Cardiac septum (tissue), 1 donor: ENCODE measurements at regions not wholly inside any gene's neighbourhood (a gene's known extent, or its start where the extent isn't known, plus 50 kb on each side); places are given as distances from the start of the nearest gene placed in this dataset.

Source experiments
- DNase-seq: peaks from one replicate; pipeline ENCODE4 v3.0.0-alpha.2; 2020; ENCODE audit warnings: low spot score
- intact Hi-C: fragments of 100-400 bp; cut with DNase I; formaldehyde crosslinking; loops from one replicate; pipeline ENCODE4 v1.14.0; 2022
- donor health status: DM: no; HTN: no; CAD: no.

DNA sequence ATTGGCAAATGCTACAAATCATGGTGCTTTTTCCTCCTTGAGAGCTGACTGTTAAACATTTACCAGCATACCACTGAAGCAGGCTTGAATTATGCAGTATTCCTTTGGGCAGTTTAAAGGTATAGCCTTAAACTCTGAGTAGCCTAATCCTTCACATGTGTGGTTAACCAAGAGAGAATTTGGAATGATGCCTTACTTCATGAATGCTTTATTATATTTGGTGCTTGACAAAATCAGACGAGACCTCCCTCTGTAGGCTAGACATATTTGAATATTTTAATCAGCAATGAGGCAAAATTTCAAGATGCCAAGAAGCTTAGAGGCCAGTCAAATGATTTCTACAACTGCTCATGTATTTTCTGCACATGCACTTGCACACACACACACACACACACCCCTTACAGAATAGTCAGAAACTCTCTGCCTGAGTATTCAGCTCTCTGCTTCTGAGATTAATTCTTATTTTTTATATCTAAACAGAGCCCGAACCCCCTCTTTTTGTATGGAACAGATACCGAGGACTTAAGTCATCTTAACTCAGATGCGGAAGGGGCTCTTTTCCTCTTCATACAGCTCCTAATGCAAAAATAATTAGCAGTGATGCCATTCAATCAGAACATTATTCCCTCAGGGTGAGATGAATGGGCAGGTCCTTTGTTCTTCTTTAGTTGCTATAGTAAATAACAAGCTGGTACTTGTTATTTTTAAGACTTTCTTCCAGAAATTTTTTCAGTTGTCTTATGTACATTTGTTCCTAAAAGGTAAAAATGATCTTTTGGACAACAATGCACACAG lies 195.5 kb upstream of the TMC3 start:
- no peak for DNase-seq
- intact Hi-C loops, result no loop called here

DNA sequence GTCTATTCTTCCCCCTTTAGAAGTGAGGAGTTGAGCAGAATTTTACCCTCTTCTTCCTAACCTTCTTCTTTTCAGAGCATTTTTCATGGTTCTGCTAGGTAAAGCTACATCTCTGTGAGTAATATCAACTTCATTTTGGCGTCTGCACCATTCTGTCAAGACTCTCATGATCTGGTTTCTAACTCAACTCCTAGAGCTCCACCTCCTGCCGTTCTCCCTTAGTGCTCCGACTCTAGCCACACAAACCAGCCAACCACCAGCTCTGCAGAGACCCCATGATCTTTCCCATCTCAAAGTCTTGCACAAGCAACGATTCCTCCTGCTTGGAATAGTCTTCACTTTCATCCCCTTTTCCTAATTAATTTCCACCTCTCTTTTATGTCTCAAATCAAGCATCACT lies 193.9 kb upstream of the TMC3 start:
- DNase-seq, result no peak
- intact Hi-C loops, result no loop called here

DNA sequence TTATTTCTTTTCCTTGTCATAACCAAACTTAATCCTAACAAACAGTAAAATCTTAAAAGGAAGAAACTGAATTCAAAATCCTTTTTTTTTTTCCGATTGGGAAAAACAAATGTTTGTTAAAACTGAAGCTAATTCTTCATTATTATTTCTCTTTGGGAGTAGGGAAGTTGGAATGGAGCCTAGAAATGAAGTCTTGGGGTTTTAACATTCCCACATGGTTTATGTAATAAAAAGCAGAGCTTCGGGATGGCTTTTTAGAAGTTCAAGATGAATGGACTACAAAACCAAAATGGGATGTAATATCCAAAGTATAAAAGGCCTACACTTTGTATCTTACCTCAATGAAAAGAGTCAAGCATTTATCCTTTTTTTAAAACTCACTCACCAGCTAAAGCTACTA lies 189.0 kb upstream of the TMC3 start:
- intact Hi-C loops, result no loop called here

DNA sequence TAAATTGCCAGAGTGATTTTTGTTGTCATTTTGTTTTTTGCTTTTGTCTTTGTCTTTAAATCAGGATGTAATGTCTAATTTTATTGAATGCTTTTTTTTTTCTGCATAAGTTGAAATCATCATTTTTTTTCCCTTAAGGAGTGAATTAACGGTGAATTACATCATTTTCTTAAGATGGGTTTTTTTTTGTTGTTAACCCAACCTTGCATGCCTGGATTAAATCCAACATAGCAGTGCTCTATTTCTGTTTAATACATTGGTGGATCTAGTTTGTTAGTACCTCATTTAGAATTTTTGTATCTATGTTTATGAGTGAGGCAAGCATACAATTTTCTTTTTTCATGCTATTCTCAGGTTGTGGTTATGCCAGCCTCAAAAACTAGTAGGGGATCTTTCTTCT lies 186.4 kb upstream of the TMC3 start:
- DNase-seq, result no peak
- intact Hi-C loops, result no loop called here

More for the DNA sequence above, 189.0 kb upstream of the TMC3 start:
- DNase-seq, result no peak

GRCh38 chr15:81558056-81558455 lies 184.0 kb upstream of the TMC3 start:
- DNase-seq, result no peak
- intact Hi-C loops, result no loop called here

DNA sequence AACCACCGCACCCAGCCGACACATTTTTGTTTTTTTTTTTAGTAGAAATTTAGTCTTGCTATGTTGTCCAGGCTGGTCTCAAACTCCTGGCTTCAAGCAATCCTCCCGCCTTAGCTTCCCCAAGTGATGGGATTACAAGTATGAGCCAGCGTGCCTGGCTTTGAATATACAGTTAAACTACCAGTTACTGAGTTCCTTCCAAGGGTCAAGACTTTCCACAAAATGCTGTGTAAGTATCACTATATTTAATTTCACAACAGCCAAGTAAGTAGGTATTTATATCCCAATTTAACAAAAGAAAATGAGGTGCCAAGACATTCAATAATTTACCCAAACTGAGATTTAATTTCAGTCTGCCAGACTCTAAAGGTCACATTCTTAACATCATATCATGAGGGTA lies 181.3 kb upstream of the TMC3 start:
- no peak for DNase-seq
- intact Hi-C loops, result no loop called here

- no peak for DNase-seq
- intact Hi-C loops, result no loop called here
Measured at GRCh38 chr15:81548365-81549130, 174.5 kb upstream of the TMC3 start.

DNA sequence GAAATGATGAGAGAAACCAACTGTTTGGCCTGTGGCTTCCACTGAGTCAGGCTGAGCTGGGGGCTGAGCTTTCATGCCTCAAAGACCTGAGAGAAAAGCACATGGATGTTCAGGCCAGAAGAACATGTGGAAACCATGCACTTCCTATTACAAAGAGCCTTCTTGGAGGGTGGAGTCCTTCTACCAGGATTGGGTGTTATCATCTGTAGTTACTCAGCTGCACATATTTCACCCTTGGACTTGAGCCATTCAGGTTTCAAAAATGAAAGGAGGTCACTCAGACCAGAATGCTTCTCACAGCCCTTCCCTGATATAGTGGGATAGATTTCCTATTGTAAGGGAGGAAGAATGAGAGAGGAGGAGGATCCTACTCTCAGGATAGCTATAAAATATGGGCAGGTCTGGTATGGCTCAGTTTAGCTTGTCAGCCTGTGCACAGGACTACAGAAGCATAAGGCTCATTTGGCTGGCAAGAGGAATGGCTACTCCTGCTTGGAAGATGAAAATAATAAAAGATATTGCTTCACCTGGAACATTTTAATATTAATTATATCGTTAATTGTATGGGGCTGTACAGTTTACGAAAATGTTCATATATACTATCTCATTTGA lies 173.6 kb upstream of the TMC3 start:
- intact Hi-C loops, result no loop called here
- DNase-seq, result no peak

GRCh38 chr15:81544385-81544784 lies 170.4 kb upstream of the TMC3 start:
- intact Hi-C loops, result no loop called here

DNA sequence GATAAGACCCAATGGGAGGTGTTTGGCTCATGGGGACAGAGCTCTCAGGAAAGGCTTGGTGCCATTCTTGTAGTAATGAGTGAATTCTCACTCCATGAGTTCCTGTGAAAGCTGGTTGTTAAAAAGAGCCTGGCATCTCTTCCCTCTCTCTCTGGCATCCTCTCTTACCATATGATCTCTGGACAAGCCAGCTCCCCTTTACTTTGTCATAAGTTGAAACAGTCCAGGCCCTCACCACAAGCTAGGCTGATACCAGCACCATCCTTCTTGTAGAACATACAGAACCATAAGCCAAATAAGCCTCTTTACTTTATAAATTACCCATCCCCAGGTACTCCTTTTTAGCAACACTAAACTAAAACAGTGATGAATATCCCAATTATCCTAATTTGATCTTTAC lies 166.9 kb upstream of the TMC3 start:
- DNase-seq, result no peak
- intact Hi-C loops, result no loop called here

More at GRCh38 chr15:81544385-81544784, 170.4 kb upstream of the TMC3 start:
- no peak for DNase-seq

DNA sequence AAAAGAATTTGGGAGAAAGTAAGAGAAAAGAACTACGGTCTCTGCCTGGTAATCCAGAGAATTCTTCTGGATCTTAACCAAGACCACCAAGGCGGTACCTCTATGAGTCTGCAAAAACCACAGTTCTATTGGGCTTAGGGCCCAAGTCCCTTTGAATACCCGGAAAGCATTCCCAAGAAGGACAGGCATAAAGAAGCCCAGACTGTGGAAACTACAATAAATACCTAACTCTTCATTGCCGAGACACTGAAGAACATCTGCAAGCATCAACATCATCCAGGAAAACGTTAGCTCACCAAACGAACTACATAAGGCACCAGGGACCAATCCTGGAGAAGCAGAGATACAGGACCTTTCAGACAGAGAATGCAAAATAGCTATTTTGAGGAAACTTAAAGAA lies 162.3 kb upstream of the TMC3 start:
- DNase-seq, result no peak
- intact Hi-C loops, result no loop called here

GRCh38 chr15:81534124-81534523 lies 160.1 kb upstream of the TMC3 start:
- no peak for DNase-seq
- intact Hi-C loops, result no loop called here

DNA sequence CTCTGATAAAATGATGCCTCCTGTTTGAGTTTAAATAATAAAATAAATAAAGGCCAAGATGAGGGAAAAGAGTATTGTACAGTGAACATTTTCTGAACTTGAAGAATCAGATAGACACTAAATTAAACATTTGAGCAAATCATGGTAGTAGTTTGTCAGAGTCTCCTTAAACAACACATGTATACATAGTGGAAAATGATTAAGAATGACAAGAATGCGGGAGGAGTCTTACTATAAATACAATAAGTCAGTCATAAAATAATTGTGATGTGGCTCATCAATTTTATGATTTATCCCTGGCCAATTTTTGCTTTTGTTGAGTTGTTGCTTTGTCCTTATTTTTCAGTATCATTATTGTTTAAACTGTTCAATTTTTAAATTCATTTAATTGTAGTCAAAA lies 158.0 kb upstream of the TMC3 start:
- DNase-seq, result no peak
- intact Hi-C loops, result no loop called here

DNA sequence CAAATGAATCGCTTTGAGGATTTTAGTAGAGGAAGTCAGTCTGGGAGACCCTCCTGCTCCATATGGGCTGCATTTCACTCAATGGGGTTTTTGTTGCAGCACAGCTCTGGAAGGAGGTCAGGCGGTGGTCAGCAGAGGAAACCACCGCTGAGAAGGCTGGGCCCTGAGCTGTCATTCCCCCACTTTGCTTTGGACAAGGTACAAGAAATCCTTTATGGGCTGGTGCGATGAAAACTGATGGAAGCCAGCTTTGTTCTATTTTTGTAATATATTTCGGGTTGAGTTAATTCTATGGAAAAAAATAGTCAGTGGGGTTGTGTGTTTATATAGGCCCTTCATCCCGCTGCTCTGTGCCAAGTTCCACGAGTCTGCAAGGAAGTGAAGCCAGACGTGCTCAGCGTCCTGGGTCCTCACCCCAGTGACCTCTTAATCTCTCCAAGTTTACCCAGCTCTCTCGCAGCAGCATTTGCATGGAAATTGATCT lies 157.1 kb upstream of the TMC3 start:
- DNase-seq, result no peak
- intact Hi-C loops, result no loop called here

DNA sequence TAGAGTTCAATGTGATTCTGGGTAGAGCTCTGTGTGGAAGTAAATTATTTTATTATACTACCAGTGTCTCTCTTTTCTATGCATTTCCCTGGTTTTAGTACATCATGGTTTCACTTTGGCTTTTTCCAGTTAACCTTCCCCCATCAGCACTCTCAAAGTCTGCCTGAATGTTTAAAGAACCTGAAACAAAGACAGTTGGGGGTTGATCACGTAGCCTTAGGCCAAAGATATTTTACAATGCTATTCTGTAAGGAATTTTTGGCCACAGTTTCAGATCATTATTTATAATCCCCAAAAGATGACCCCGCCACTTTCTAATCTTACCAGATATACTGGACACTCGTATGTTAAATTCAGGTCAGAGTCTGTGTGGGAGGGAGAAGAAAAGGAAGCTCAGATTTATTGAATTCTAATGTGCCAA lies 156.3 kb upstream of the TMC3 start:
- intact Hi-C loops, result no loop called here
- DNase-seq, result no peak

DNA sequence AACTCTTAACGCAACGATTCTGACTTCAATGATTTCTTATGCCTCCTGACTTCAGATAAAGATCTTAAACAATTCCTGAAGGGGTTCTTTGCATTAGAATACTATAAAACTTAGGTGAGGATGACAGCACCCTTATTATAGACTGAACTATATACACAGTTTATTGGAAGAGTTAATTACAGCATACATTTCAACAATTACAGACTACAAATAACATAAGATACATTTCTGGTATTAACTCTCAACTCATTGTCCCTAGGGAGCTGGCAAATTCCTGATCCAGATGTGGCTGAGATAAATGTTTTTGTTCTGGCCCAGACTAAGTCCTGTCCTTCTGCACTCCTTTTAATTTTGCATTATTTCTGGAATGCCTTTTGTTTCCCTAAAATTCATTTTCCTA lies 155.5 kb upstream of the TMC3 start:
- intact Hi-C loops, result no loop called here
- DNase-seq, result no peak

- intact Hi-C loops, result no loop called here
- DNase-seq, result no peak
Measured at GRCh38 chr15:81526029-81526428, 152.0 kb upstream of the TMC3 start.

- intact Hi-C loops, result no loop called here
- no peak for DNase-seq
Measured at GRCh38 chr15:81524496-81524895, 150.5 kb upstream of the TMC3 start.

- DNase-seq, result no peak
- intact Hi-C loops, result no loop called here
Measured at GRCh38 chr15:81523867-81524266, 149.9 kb upstream of the TMC3 start.

GRCh38 chr15:81520480-81520879 lies 146.5 kb upstream of the TMC3 start:
- no peak for DNase-seq
- intact Hi-C loops, result no loop called here

- no peak for DNase-seq
- intact Hi-C loops, result no loop called here
Measured at GRCh38 chr15:81516461-81516860, 142.4 kb upstream of the TMC3 start.
